Nephron (organoid): ENCODE measurements at regions not wholly inside any gene's neighbourhood (a gene's known extent, or its start where the extent isn't known, plus 50 kb on each side); places are given as distances from the start of the nearest gene placed in this dataset.
"Not testable (repeated sequence)": the region's sequence is repeated elsewhere in the genome, so short reads cannot be mapped to it uniquely, and the experiment has no call there.

Experiments used
- H3K27ac Mint-ChIP-seq, 3 experiments: 2 replicates each; pipeline ENCODE4 v1.8.0; 2020; ENCODE audit warnings: mixed read lengths in 3 of 3, mild to moderate bottlenecking in 2 of 3, moderate library complexity in 1 of 3
- H3K27me3 Mint-ChIP-seq: 2 replicates; pipeline ENCODE4 v1.8.0; 2021; ENCODE audit warnings: low read depth, mild to moderate bottlenecking, moderate library complexity, mixed read lengths
- H3K36me3 Mint-ChIP-seq: 2 replicates; pipeline ENCODE4 v1.8.0; 2020; ENCODE audit warnings: low read depth, mixed read lengths
- H3K4me1 Mint-ChIP-seq: 2 replicates; pipeline ENCODE4 v1.8.0; 2020; ENCODE audit warnings: mixed read lengths
- H3K4me3 Mint-ChIP-seq, 3 experiments: 2 replicates each; pipeline ENCODE4 v1.8.0; 2020; ENCODE audit warnings: mild to moderate bottlenecking in 3 of 3, mixed read lengths in 3 of 3, moderate library complexity in 2 of 3
- H3K9me3 Mint-ChIP-seq: 2 replicates; pipeline ENCODE4 v1.8.0; 2020; ENCODE audit warnings: mixed read lengths
- TF ChIP-seq, protein P1 (sequence below), 3 experiments: fragments of 200-600 bp; sonication (generic); IDR thresholded peaks; one replicate each; pipeline ENCODE4 v1.5.0; 2021; ENCODE audit warnings: antibody characterized with exemption in 3 of 3; ENCODE audit not compliant: unreplicated experiment in 3 of 3

DNA sequence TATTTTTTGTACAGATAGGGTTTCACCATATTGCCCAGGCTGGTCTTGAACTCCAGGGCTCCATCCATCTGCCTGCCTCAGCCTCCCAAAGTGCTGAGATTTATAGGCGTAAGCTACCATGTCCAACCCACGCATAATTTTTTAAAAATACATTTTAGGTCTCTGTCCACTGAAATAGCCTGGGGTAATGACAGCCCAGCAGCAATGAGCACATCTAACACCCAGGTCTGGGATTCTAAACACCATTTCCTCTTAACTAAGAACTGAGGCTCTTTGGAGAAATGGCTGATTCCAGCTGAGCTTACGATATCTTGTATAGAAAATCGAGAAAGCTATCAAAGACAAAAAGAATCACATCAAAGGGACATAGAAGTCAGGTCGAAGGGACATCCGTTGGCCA, 245.3 kb downstream of the PARN start:
- Mint-ChIP-seq H3K36me3 (no peaks in the 10 kb centered on the region), H3K27me3 (peaks cover 9% of the 10 kb centered on the region), H3K4me1 (no peaks in the 10 kb centered on the region), H3K4me3 (no peak overlapping the region), H3K9me3 (peaks cover 5% of the 10 kb centered on the region), H3K27ac (no peak overlapping the region)
- TF ChIP-seq, protein P1, sequence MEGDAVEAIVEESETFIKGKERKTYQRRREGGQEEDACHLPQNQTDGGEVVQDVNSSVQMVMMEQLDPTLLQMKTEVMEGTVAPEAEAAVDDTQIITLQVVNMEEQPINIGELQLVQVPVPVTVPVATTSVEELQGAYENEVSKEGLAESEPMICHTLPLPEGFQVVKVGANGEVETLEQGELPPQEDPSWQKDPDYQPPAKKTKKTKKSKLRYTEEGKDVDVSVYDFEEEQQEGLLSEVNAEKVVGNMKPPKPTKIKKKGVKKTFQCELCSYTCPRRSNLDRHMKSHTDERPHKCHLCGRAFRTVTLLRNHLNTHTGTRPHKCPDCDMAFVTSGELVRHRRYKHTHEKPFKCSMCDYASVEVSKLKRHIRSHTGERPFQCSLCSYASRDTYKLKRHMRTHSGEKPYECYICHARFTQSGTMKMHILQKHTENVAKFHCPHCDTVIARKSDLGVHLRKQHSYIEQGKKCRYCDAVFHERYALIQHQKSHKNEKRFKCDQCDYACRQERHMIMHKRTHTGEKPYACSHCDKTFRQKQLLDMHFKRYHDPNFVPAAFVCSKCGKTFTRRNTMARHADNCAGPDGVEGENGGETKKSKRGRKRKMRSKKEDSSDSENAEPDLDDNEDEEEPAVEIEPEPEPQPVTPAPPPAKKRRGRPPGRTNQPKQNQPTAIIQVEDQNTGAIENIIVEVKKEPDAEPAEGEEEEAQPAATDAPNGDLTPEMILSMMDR (IDR thresholded peaks at IDR 0.05; ENCODE audit: unreplicated experiment in 3 of 3): no peak

DNA sequence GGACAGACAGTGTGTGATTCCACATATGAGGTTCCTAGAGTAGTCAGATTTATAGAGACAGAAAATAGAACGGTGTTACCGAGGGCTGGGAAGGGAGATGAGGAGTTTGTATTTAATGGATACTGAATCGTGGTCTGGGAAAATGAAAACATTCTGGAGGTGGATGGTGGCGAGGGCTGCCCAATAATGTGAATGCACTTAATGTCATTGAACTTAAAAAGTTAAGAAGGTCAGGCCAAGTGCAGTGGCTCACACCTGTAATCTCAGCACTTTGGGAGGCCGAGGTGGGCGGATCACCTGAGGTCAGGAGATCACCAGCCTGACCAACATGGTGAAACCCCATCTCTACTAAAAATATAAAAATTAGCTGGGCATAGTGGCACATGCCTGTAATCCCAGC, 246.2 kb downstream of the PARN start:
- not testable (repeated sequence) for H3K4me1 Mint-ChIP-seq, H3K27ac Mint-ChIP-seq, H3K4me3 Mint-ChIP-seq, H3K27me3 Mint-ChIP-seq, H3K9me3 Mint-ChIP-seq, H3K36me3 Mint-ChIP-seq

GRCh38 chr16:14378689-14379467, 251.2 kb downstream of the PARN start:
- Mint-ChIP-seq H3K27me3 (peaks cover 6% of the 10 kb centered on the region), H3K4me1 (peaks cover 14% of the 10 kb centered on the region), H3K27ac (no peak overlapping the region), H3K4me3 (no peak overlapping the region), H3K9me3 (peaks cover 3% of the 10 kb centered on the region), H3K36me3 (no peaks in the 10 kb centered on the region)
- TF ChIP-seq, protein P1 (IDR thresholded peaks at IDR 0.05; ENCODE audit: unreplicated experiment in 3 of 3): no peak

GRCh38 chr16:14378131-14378551, 251.9 kb downstream of the PARN start:
- Mint-ChIP-seq H3K4me1 (peaks cover 16% of the 10 kb centered on the region), H3K36me3 (no peaks in the 10 kb centered on the region), H3K27me3 (peaks cover 6% of the 10 kb centered on the region), H3K9me3 (no peaks in the 10 kb centered on the region), H3K4me3 (no peak overlapping the region), H3K27ac (no peak overlapping the region)
- TF ChIP-seq, protein P1 (IDR thresholded peaks at IDR 0.05; ENCODE audit: unreplicated experiment in 3 of 3): no peak

DNA sequence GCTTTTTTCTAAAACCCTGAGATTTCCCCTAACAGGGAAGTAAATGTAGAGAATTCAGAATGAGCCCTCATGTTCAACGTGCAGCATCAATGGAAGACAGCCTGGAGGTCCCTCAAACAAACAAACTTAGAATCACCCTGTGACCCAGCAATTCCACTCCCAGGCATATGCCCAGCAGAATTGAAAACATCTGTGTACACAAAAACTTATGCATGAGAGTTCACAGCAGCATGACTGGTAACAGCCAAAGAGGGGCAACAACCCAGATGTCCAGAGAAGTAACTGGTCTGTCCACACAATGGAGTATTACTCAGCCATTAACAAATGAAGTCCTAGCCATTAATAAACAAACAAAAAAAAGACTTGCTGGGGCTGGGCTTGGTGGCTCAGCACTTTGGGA, 252.7 kb downstream of the PARN start:
- TF ChIP-seq, protein P1 (IDR thresholded peaks at IDR 0.05; ENCODE audit: unreplicated experiment in 3 of 3): no peak
- Mint-ChIP-seq H3K27ac (no peak overlapping the region), H3K4me3 (no peak overlapping the region), H3K27me3 (peaks cover 6% of the 10 kb centered on the region), H3K9me3 (no peaks in the 10 kb centered on the region), H3K4me1 (peaks cover 16% of the 10 kb centered on the region), H3K36me3 (no peaks in the 10 kb centered on the region)

- TF ChIP-seq, protein P1 (IDR thresholded peaks at IDR 0.05; ENCODE audit: unreplicated experiment in 3 of 3): no peak
- Mint-ChIP-seq H3K9me3 (no peaks in the 10 kb centered on the region), H3K36me3 (no peaks in the 10 kb centered on the region), H3K4me1 (peaks cover 16% of the 10 kb centered on the region), H3K27me3 (peaks cover 6% of the 10 kb centered on the region), H3K4me3 (no peak overlapping the region), H3K27ac (no peak overlapping the region)
These were observed 254.9 kb downstream of the PARN start for GRCh38 chr16:14375132-14375491.
